Fibroblast of peridontal ligament (primary cell): ENCODE measurements at regions not wholly inside any gene's neighbourhood (a gene's known extent, or its start where the extent isn't known, plus 50 kb on each side); places are given as distances from the start of the nearest gene placed in this dataset.
A peak's percentile ranks its signal among the peaks of the same experiment; 100 is the strongest.
"Not testable (repeated sequence)": the region's sequence is repeated elsewhere in the genome, so short reads cannot be mapped to it uniquely, and the experiment has no call there.

Experiments
- DNase-seq: peaks from one replicate; pipeline ENCODE4 v3.0.0-alpha.2; 2010; ENCODE audit errors: extremely low read depth

- no peak for DNase-seq
These were observed 106.7 kb downstream of the FAM174A start for GRCh38 chr5:100641833-100642232.

GRCh38 chr5:100643473-100643872 lies 108.3 kb downstream of the FAM174A start:
- no peak for DNase-seq

GRCh38 chr5:100644185-100644584 lies 109.0 kb downstream of the FAM174A start:
- no peak for DNase-seq

- DNase-seq = no peak
These were observed 109.6 kb downstream of the FAM174A start for GRCh38 chr5:100644776-100645175.

GRCh38 chr5:100646011-100646410 lies 110.8 kb downstream of the FAM174A start:
- no peak for DNase-seq

GRCh38 chr5:100646691-100647090 lies 111.5 kb downstream of the FAM174A start:
- DNase-seq = no peak

GRCh38 chr5:100647461-100648230 lies 112.5 kb downstream of the FAM174A start:
- DNase-seq = no peak

- DNase-seq = no peak
These were observed 119.7 kb downstream of the FAM174A start for GRCh38 chr5:100654895-100655294.

- not testable (repeated sequence) for DNase-seq
These were observed 121.6 kb downstream of the FAM174A start for GRCh38 chr5:100656771-100657170.

- DNase-seq = no peak
These were observed 124.1 kb downstream of the FAM174A start for GRCh38 chr5:100659080-100659795.

GRCh38 chr5:100664140-100664539 lies 129.0 kb downstream of the FAM174A start:
- no peak for DNase-seq

- peak; percentile 80 for DNase-seq
These were observed 132.0 kb downstream of the FAM174A start for GRCh38 chr5:100667161-100667630.

- peak; percentile 5 for DNase-seq
These were observed 133.3 kb downstream of the FAM174A start for GRCh38 chr5:100668511-100668910.

GRCh38 chr5:100676817-100677631 lies 141.8 kb downstream of the FAM174A start:
- peak; percentile 79 for DNase-seq

GRCh38 chr5:100682625-100683024 lies 147.5 kb downstream of the FAM174A start:
- no peak for DNase-seq

- DNase-seq = no peak
These were observed 148.7 kb downstream of the FAM174A start for GRCh38 chr5:100683881-100684280.

- not testable (repeated sequence) for DNase-seq
These were observed 149.9 kb downstream of the FAM174A start for GRCh38 chr5:100685122-100685521.

- DNase-seq = not testable (repeated sequence)
These were observed 153.7 kb downstream of the FAM174A start for GRCh38 chr5:100688834-100689233.

- no peak for DNase-seq
These were observed 154.9 kb downstream of the FAM174A start for GRCh38 chr5:100690036-100690560.

- no peak for DNase-seq
These were observed 155.9 kb downstream of the FAM174A start for GRCh38 chr5:100691085-100691484.

- peak; percentile 26 for DNase-seq
These were observed 156.4 kb downstream of the FAM174A start for GRCh38 chr5:100691548-100691947.

GRCh38 chr5:100693481-100693880 lies 158.3 kb downstream of the FAM174A start:
- DNase-seq = no peak
